Jurkat, Clone E6-1 (cell line): ENCODE measurements at regions not wholly inside any gene's neighbourhood (a gene's known extent, or its start where the extent isn't known, plus 50 kb on each side); places are given as distances from the start of the nearest gene placed in this dataset.

Source experiments
- DNase-seq: peaks from one replicate; pipeline ENCODE4 v3.0.0-alpha.2; 2011; ENCODE audit warnings: low read depth, low spot score
- H3K4me3 ChIP-seq: 2 replicates; pipeline ENCODE4 v1.5.1; 2011; ENCODE audit warnings: mild to moderate bottlenecking, low read length, control low read depth, moderate library complexity

- no peak overlapping the region for H3K4me3 ChIP-seq
- DNase-seq = no peak
Observed at GRCh38 chr1:184919892-184920291, 54.4 kb downstream of the NIBAN1 start.

- no peak overlapping the region for H3K4me3 ChIP-seq
- no peak for DNase-seq
Observed at GRCh38 chr1:184915463-184916090, 58.7 kb downstream of the NIBAN1 start.

DNA sequence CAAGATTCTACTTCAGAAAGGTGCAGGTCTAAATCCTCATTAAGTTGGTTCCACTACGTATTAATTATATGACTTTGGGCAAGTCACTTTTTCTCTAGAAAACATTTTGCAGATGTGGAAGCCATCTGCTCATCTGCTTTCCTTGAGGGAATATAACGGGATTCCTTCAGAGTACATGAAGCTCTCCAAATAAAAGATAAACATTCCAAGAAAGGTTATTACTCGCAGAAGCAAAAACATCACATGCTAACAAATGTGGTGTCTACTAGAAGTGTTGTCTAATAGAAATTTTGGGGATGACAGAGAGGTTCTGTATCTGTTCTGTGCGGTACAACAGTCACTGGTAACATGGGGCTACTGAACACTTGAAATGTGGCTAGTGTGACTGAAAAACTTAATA is 60.2 kb downstream of the NIBAN1 start:
- DNase-seq = no peak
- H3K4me3 ChIP-seq = no peak overlapping the region

DNA sequence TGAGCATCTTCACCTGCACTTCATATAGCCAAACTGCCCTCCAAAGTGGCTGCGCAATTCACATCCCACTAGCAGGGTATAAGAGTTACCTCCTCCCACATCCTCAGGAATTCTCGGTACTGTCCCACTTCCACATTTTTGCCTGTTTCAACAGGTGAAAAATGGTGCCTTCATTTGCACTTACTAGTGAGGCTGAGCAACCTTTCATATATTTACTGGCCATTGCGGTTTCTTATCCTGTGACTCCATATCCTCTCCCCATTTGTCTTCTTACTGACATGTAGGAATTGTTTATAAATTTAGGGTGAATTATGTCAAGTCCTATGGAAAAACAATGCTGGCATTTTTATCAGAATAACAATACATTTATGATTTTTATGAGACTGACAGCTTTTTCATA is 61.9 kb downstream of the NIBAN1 start:
- H3K4me3 ChIP-seq = no peak overlapping the region
- no peak for DNase-seq

- DNase-seq = no peak
- H3K4me3 ChIP-seq = no peak overlapping the region
Observed at GRCh38 chr1:184911830-184912229, 62.5 kb downstream of the NIBAN1 start.

DNA sequence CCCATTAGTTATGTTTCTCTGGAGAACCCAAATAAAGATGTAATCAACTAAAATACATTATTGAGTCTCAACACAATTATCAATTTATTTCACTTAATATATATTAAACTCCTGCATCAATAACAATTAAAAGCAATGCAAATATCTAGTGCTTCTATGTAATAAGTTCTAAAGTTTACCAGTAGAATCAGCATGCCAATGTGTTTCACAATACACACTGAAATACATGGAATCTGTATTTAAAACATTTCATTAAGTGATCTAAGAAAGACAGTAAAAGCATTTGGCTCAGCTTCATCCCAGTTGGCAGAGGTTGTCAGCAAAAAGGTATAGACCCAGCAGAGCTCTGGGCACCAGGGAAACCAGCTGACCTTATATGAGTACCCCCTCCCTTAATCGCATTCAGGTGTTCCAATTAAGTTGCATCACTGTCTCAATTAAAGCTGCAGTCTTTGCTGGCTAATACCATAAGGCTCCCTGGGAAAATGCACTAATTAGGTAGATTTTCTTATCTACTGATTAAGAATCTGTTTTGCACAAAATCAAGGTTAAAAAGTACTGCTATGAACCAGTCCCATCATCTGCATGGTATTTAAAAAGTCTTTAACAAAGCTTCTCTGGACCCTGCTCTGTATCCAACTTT is 63.1 kb downstream of the NIBAN1 start:
- no peak overlapping the region for H3K4me3 ChIP-seq

DNA sequence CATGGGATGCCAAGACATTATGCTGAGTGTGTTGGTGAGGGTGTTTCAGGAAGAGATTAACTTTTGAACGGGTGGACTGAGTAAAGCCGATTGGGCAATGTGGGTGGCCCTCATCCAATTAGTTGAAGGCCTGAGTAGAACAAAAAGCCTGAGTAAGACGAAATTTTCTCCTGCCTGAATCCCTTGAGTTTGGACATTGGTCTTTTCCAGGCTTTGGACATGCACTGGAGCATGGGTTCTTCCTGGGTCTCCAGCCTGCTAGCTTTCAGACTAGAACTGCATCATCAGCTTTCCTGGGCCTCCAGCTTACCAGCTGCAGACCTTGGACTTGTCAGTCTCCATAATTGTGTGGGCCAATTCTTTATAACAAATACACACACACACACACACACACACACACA is 63.6 kb downstream of the NIBAN1 start:
- no peak for DNase-seq
- H3K4me3 ChIP-seq = no peak overlapping the region

More for the DNA sequence above, 63.1 kb downstream of the NIBAN1 start:
- DNase-seq = no peak

GRCh38 chr1:184910005-184910404 is 64.3 kb downstream of the NIBAN1 start:
- no peak for DNase-seq

DNA sequence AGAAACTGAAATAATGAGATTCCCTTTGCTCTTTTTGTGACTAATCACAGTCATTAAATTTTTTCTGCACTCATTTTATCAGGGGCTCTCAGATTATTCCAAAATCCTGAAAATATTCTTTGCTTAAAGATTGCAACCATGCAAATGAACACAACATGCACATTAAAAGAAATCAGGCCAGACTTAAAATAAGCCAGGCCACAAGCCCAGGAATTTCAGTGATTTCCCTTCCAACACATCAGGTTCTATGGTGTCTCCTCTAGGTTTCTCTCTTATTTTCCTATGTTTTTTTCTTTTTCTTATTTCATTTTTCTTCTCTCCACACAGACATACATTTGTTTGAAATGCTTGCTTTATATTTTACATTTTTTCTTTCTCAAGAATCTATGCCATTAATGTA is 65.3 kb downstream of the NIBAN1 start:
- no peak overlapping the region for H3K4me3 ChIP-seq
- no peak for DNase-seq

More at GRCh38 chr1:184910005-184910404, 64.3 kb downstream of the NIBAN1 start:
- no peak overlapping the region for H3K4me3 ChIP-seq

GRCh38 chr1:184908506-184908905 is 65.8 kb downstream of the NIBAN1 start:
- H3K4me3 ChIP-seq = no peak overlapping the region
- no peak for DNase-seq

- no peak overlapping the region for H3K4me3 ChIP-seq
- no peak for DNase-seq
Observed at GRCh38 chr1:184907500-184907899, 66.8 kb downstream of the NIBAN1 start.

DNA sequence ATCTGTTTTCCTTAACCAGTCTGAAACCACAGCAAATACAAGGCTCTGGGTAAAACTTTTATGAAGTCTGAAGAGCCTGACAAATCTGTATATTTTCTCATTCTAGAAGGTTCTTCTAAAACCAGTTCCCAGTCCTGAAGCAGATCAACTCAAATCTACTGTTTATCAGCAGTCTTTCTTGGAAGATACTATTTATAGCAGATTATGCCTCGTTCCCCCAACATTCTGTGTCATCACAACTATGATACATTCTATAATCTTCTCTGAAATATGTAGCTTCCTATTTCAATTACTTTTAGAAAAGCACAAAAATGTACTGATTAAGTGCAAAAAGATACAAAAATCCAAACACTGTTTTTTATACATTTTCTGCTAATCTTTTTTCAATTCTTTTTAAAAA is 67.5 kb downstream of the NIBAN1 start:
- no peak overlapping the region for H3K4me3 ChIP-seq
- no peak for DNase-seq

GRCh38 chr1:184905601-184906322 is 68.5 kb downstream of the NIBAN1 start:
- DNase-seq = no peak
- H3K4me3 ChIP-seq = no peak overlapping the region

- DNase-seq = no peak
Observed at GRCh38 chr1:184903111-184903692, 71.1 kb downstream of the NIBAN1 start.

DNA sequence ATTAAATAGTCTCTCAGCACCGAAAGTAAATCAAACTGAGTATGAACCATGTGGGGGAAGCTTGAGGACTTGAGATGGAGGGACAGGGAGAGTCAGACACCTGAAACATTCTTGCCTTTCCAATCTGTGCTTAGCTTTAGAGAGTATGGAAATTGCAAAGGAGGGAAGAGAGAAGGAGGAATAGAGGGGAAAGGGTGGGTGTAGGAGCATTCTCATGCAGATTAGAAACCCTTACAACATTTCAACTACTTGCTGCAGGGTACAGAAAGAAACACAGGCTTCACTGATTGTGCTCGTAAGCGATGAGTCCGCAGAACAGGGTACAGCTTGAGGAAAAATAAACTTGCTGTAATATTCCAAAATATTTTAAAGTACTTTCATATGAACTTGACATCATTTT is 73.8 kb downstream of the NIBAN1 start:
- H3K4me3 ChIP-seq = no peak overlapping the region
- no peak for DNase-seq

More at GRCh38 chr1:184903111-184903692, 71.1 kb downstream of the NIBAN1 start:
- no peak overlapping the region for H3K4me3 ChIP-seq

DNA sequence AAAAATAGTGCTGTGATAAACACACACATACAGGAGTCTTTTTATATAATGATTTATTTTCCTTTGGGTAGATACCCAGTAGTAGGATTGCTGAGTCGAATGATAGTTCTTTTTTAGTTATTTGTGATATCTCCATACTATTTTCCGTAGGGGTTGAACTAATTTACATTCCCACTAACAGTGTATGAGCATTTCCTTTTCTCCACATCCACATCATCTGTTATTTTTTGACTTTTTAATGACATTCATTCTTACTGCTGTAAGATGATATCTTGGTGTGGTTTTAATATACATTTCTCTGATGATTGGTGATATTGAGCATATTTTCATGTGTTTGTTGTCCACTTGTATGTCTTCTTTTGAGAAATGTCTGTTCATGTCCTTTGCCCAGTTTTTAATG is 78.3 kb downstream of the NIBAN1 start:
- no peak for DNase-seq
- no peak overlapping the region for H3K4me3 ChIP-seq

GRCh38 chr1:184895086-184895485 is 79.2 kb downstream of the NIBAN1 start:
- no peak for DNase-seq
- H3K4me3 ChIP-seq = no peak overlapping the region

DNA sequence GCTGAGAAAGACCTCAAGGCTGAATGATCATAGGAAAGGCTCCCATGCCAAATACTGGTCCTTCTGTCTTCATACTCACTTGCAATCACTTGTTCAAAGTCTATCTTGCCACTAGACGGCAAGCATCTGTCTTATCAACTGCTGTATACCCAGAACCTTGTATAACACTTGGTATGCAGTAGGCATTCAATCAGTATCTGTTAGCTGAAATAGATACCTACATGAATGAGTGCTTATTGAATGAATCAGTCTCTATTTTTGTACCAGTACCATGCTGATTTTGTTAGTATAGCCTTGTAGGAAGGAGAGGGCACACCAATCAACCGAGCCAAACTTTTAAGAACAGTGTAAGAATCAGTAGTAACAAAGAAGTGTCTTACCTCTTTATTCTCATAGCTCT is 80.6 kb downstream of the NIBAN1 start:
- no peak for DNase-seq
- no peak overlapping the region for H3K4me3 ChIP-seq

DNA sequence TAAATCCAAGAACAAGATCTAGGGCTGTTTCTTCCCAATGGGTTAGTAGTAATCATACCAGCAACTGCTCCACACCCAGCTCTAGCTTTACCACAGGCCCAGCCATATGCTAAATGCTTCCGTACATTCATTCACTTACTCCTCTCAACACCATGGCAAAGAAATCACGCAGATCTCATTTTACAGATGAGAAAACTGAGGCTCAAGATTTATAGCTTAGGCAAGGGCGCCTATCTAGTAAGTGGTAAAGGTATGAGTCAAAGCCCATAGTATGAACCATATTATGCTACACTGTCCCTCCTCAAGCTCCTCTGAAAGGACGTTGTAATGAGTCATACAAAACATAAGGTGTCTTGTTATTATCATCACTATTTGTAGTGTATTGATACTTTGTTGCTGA is 82.2 kb downstream of the NIBAN1 start:
- no peak overlapping the region for H3K4me3 ChIP-seq
- DNase-seq = no peak

DNA sequence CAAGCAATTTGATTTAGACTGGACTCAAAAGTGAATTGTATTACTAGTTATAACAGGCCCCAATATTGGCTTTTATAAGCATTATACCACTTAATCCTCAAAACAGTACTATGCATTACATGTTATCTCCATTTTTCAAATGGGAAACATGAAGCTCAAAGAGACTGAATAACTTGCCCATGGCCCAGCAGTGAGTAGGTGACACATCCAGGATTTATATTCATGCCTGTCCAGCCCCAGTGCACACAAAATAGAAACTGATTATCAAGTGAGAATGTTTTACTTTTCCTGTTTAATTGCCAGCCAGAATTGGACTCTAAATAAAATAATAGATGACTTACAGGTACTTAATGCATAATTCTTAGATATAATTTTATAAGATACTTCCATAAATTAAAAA is 82.9 kb downstream of the NIBAN1 start:
- DNase-seq = no peak
- no peak overlapping the region for H3K4me3 ChIP-seq
